ENCODE measurements at regions not wholly inside any gene's neighbourhood (a gene's known extent, or its start where the extent isn't known, plus 50 kb on each side); places are given as distances from the start of the nearest gene placed in this dataset.

- POLR2A ChIA-PET: no interaction called here
Measured at GRCh38 chr9:11457825-11458790, 845.3 kb upstream of the PTPRD start.

More at GRCh38 chr9:11457825-11458790, 845.3 kb upstream of the PTPRD start:
- ATAC-seq (ENCODE audit: low read depth) (no peak), DNase-seq (no peak)
- Histone ChIP-seq H3K4me2 (replicated peaks; ENCODE audit: low read depth, low read length, poor library complexity, severe bottlenecking) (no peak overlapping the region), H3K9ac (ENCODE audit: low read length) (no peak overlapping the region), H2AFZ (ENCODE audit: insufficient read depth, low read depth, low read length, poor library complexity, severe bottlenecking) (no peak overlapping the region), H4K20me1 (ENCODE audit: control insufficient read depth, insufficient read depth, low read length, poor library complexity, severe bottlenecking) (no peaks in the 10 kb centered on the region), H3K4me1 (ENCODE audit: control insufficient read depth in 2 of 2, insufficient read depth in 2 of 2, low read length in 2 of 2) (no peaks in the 10 kb centered on the region), H3K36me3 (replicated peaks in 1 of 2; ENCODE audit: control extremely low read depth in 1 of 2, control insufficient read depth in 1 of 2, extremely low read depth in 1 of 2, insufficient read depth in 2 of 2, low read length in 1 of 2) (no peaks in the 10 kb centered on the region), H3K27ac (ENCODE audit: low read length in 2 of 2) (no peak overlapping the region), H3K27me3 (replicated peaks in 1 of 4; ENCODE audit: control extremely low read depth in 1 of 4, control insufficient read depth in 3 of 4, insufficient read depth in 4 of 4, low read length in 3 of 4) (no peaks in the 10 kb centered on the region), H3K9me3 (ENCODE audit: control extremely low read depth in 1 of 3, control insufficient read depth in 2 of 3, insufficient read depth in 1 of 3, low read length in 2 of 3) (no peaks in the 10 kb centered on the region), H3K4me3 (ENCODE audit: control extremely low read depth in 1 of 5, extremely low read depth in 1 of 5, insufficient read depth in 1 of 5, low read depth in 2 of 5, low read length in 4 of 5) (no peak overlapping the region), H3K79me2 (ENCODE audit: control insufficient read depth, insufficient read depth, low read length) (no peaks in the 10 kb centered on the region)
- H3K27ac Mint-ChIP-seq: no peak overlapping the region
- TF ChIP-seq EZH2 (IDR thresholded peaks at IDR 0.05; ENCODE audit: borderline replicate concordance, insufficient read depth, low read depth, low read length, poor library complexity, severe bottlenecking) (no peak), CTCF (IDR thresholded peaks at IDR 0.05) (no peak)
- H3K4me1 Mint-ChIP-seq: no peaks in the 10 kb centered on the region
- peaks cover 4% of the 10 kb centered on the region for H3K9me3 Mint-ChIP-seq (ENCODE audit: insufficient read depth)
- H3K4me3 Mint-ChIP-seq: no peak overlapping the region
- no peaks in the 10 kb centered on the region for H3K27me3 Mint-ChIP-seq
- CTCF ChIA-PET: no interaction called here
- 39% methylated on average over 3 of the region's 6 CpGs for WGBS (ENCODE audit: insufficient coverage)
- intact Hi-C loops (cut with micrococcal nuclease): no loop called here

Data from B cell (primary cell).